Peyer's patch (tissue), 4 donors: ENCODE measurements at regions not wholly inside any gene's neighbourhood (a gene's known extent, or its start where the extent isn't known, plus 50 kb on each side); places are given as distances from the start of the nearest gene placed in this dataset.

ENCODE experiments used
- POLR2A ChIP-seq, 2 donors: fragments of 450-650 bp; IDR thresholded peaks; one replicate each; pipeline ENCODE4 v1.5.1; 2017; ENCODE audit warnings: antibody characterized with exemption in 2 of 2, mild to moderate bottlenecking in 2 of 2, moderate library complexity in 2 of 2
- TF ChIP-seq, protein P1 (sequence below), 6 experiments: fragments of 450-650 bp in 4 of 6; fragments of 200-600 bp in 2 of 6; sonication (generic) in 1 of 6; IDR thresholded peaks; one replicate each; pipeline ENCODE4 v1.5.1; 2017 to 2019; ENCODE audit warnings: antibody characterized with exemption in 6 of 6, mild to moderate bottlenecking in 3 of 6, moderate library complexity in 1 of 6

DNA sequence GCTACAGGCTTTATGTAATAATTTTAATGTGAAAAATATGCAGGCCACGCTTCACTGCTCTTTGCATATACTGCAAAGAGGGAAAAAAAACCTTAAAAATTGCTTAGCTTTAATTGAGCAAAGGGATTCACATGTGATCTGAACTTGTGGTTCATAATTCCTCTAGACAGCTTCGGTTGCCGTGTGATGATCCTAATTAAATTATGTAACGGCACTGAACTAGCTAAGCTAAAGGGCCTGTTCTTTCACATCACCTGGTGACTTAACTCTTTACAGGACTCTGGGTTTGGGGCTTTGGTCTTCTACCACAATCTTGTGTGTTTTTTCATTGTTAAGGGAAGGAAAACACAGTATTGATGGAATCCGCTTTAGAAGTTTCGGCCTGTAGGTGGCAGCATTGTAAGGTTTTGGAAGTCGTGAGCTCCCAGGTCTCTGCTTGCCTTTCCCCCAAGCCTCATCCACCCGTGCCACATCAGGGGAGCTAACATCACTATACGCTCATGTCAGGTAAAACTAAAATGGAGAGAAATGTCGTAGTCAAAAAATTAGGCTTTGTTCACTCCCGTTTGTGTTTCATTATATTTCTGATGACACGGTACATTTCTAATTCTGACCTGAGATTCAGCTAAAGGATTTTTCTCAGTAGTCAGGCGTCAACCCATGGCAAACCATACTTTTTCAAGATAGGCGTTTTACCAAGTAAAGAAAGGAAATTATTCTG is 205.6 kb upstream of the DPH6 start:
- TF ChIP-seq, protein P1, sequence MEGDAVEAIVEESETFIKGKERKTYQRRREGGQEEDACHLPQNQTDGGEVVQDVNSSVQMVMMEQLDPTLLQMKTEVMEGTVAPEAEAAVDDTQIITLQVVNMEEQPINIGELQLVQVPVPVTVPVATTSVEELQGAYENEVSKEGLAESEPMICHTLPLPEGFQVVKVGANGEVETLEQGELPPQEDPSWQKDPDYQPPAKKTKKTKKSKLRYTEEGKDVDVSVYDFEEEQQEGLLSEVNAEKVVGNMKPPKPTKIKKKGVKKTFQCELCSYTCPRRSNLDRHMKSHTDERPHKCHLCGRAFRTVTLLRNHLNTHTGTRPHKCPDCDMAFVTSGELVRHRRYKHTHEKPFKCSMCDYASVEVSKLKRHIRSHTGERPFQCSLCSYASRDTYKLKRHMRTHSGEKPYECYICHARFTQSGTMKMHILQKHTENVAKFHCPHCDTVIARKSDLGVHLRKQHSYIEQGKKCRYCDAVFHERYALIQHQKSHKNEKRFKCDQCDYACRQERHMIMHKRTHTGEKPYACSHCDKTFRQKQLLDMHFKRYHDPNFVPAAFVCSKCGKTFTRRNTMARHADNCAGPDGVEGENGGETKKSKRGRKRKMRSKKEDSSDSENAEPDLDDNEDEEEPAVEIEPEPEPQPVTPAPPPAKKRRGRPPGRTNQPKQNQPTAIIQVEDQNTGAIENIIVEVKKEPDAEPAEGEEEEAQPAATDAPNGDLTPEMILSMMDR (IDR thresholded peaks at IDR 0.05): peak in 5 of 6 experiments; percentile 11 to 68 (median 57)
- no peak for TF ChIP-seq POLR2A (IDR thresholded peaks at IDR 0.05)
